NT2/D1 (cell line): ENCODE measurements at regions not wholly inside any gene's neighbourhood (a gene's known extent, or its start where the extent isn't known, plus 50 kb on each side); places are given as distances from the start of the nearest gene placed in this dataset.

Source experiments
- SUZ12 ChIP-seq: IDR thresholded peaks from 2 replicates; pipeline ENCODE4 v1.6.1; 2011; ENCODE audit not compliant: insufficient read length, insufficient read depth; ENCODE audit errors: extremely low read depth
- YY1 ChIP-seq: IDR thresholded peaks from 2 replicates; pipeline ENCODE4 v1.6.1; 2011; ENCODE audit not compliant: insufficient read length, insufficient read depth
- ZNF274 ChIP-seq: IDR thresholded peaks from 2 replicates; pipeline ENCODE4 v1.6.1; 2011; ENCODE audit warnings: mild to moderate bottlenecking, low read depth, low read length

GRCh38 chr5:27434335-27434734 lies 395.9 kb upstream of the CDH9 start:
- TF ChIP-seq SUZ12 (no peak), YY1 (no peak), ZNF274 (no peak)
